AG10803 (cell line): ENCODE measurements at regions not wholly inside any gene's neighbourhood (a gene's known extent, or its start where the extent isn't known, plus 50 kb on each side); places are given as distances from the start of the nearest gene placed in this dataset.

Experiments used
- DNase-seq: peaks from one replicate; pipeline ENCODE4 v3.0.0; 2010; ENCODE audit warnings: low read depth
- H3K4me3 ChIP-seq: 2 replicates; pipeline ENCODE4 v1.5.1; 2011; ENCODE audit warnings: mild to moderate bottlenecking, low read length, control low read depth
- CTCF ChIP-seq: conservative IDR thresholded peaks from 2 replicates; pipeline ENCODE4 v1.5.1; 2011; ENCODE audit warnings: mild to moderate bottlenecking, low read length, control low read depth, inconsistent platforms

GRCh38 chr5:163813900-163814299 lies 308.5 kb downstream of the MAT2B start:
- DNase-seq: no peak
- no peak overlapping the region for H3K4me3 ChIP-seq
- no peak for TF ChIP-seq CTCF

GRCh38 chr5:163815240-163815791 lies 309.9 kb downstream of the MAT2B start:
- TF ChIP-seq CTCF: no peak
- H3K4me3 ChIP-seq: no peak overlapping the region
- no peak for DNase-seq

GRCh38 chr5:163821142-163821541 lies 315.7 kb downstream of the MAT2B start:
- no peak overlapping the region for H3K4me3 ChIP-seq
- TF ChIP-seq CTCF: no peak
- no peak for DNase-seq

GRCh38 chr5:163822548-163822947 lies 317.1 kb downstream of the MAT2B start:
- no peak for TF ChIP-seq CTCF
- H3K4me3 ChIP-seq: no peak overlapping the region
- no peak for DNase-seq

- H3K4me3 ChIP-seq: no peak overlapping the region
- TF ChIP-seq CTCF: no peak
- DNase-seq: no peak
Observed at GRCh38 chr5:163825661-163826060, 320.2 kb downstream of the MAT2B start.

- no peak for DNase-seq
- no peak overlapping the region for H3K4me3 ChIP-seq
- TF ChIP-seq CTCF: no peak
Observed at GRCh38 chr5:163826201-163826600, 320.8 kb downstream of the MAT2B start.

- no peak for DNase-seq
- H3K4me3 ChIP-seq: no peak overlapping the region
- TF ChIP-seq CTCF: no peak
Observed at GRCh38 chr5:163832155-163832554, 326.7 kb downstream of the MAT2B start.
